GOT3 (cell line): ENCODE measurements at regions not wholly inside any gene's neighbourhood (a gene's known extent, or its start where the extent isn't known, plus 50 kb on each side); places are given as distances from the start of the nearest gene placed in this dataset.

Source experiments
- DNase-seq: peaks from one replicate; lab custom pipeline; 2025; ENCODE audit warnings: mixed read lengths; lab: John Stamatoyannopoulos, UW

- DNase-seq: no peak
Observed at GRCh38 chr15:66947471-66947870, 117.9 kb upstream of the SMAD3 start.

GRCh38 chr15:66948294-66948693, 117.1 kb upstream of the SMAD3 start:
- DNase-seq: peak; percentile 28

GRCh38 chr15:66950114-66950513, 115.3 kb upstream of the SMAD3 start:
- no peak for DNase-seq

GRCh38 chr15:66951531-66952320, 113.7 kb upstream of the SMAD3 start:
- no peak for DNase-seq

- DNase-seq: no peak
Observed at GRCh38 chr15:66952756-66953522, 112.5 kb upstream of the SMAD3 start.

- no peak for DNase-seq
Observed at GRCh38 chr15:66953523-66954229, 111.7 kb upstream of the SMAD3 start.

GRCh38 chr15:66954601-66955000, 110.8 kb upstream of the SMAD3 start:
- no peak for DNase-seq

GRCh38 chr15:66955001-66955516, 110.3 kb upstream of the SMAD3 start:
- DNase-seq: no peak

- DNase-seq: no peak
Observed at GRCh38 chr15:66955871-66956585, 109.4 kb upstream of the SMAD3 start.

GRCh38 chr15:66956672-66957430, 108.6 kb upstream of the SMAD3 start:
- DNase-seq: no peak

GRCh38 chr15:66957431-66957720, 108.0 kb upstream of the SMAD3 start:
- DNase-seq: no peak

GRCh38 chr15:66959066-66959465, 106.3 kb upstream of the SMAD3 start:
- no peak for DNase-seq

GRCh38 chr15:66959875-66960274, 105.5 kb upstream of the SMAD3 start:
- no peak for DNase-seq

- no peak for DNase-seq
Observed at GRCh38 chr15:66960519-66960918, 104.9 kb upstream of the SMAD3 start.

- DNase-seq: no peak
Observed at GRCh38 chr15:66961407-66961884, 104.0 kb upstream of the SMAD3 start.

- DNase-seq: no peak
Observed at GRCh38 chr15:66961901-66962300, 103.5 kb upstream of the SMAD3 start.

- DNase-seq: no peak
Observed at GRCh38 chr15:66962522-66962921, 102.9 kb upstream of the SMAD3 start.

- DNase-seq: no peak
Observed at GRCh38 chr15:66963084-66963483, 102.3 kb upstream of the SMAD3 start.

GRCh38 chr15:66963710-66964109, 101.7 kb upstream of the SMAD3 start:
- no peak for DNase-seq

GRCh38 chr15:66964111-66964738, 101.2 kb upstream of the SMAD3 start:
- no peak for DNase-seq

GRCh38 chr15:66964791-66965190, 100.6 kb upstream of the SMAD3 start:
- no peak for DNase-seq
